SH-SY5Y (cell line): ENCODE measurements at regions not wholly inside any gene's neighbourhood (a gene's known extent, or its start where the extent isn't known, plus 50 kb on each side); places are given as distances from the start of the nearest gene placed in this dataset.

Experiments used
- GATA2 ChIP-seq: IDR thresholded peaks from 2 replicates; pipeline ENCODE4 v1.6.1; 2011; ENCODE audit warnings: mild to moderate bottlenecking, low read depth, low read length
- GATA3 ChIP-seq: IDR thresholded peaks from 2 replicates; pipeline ENCODE4 v1.6.1; 2011; ENCODE audit warnings: low read depth, mild to moderate bottlenecking, low read length, moderate library complexity

- no peak for TF ChIP-seq GATA3
- no peak for TF ChIP-seq GATA2
These were observed 68.0 kb upstream of the RAB6C start for GRCh38 chr2:129911363-129912065.
